ENCODE measurements at regions not wholly inside any gene's neighbourhood (a gene's known extent, or its start where the extent isn't known, plus 50 kb on each side); places are given as distances from the start of the nearest gene placed in this dataset.

DNA sequence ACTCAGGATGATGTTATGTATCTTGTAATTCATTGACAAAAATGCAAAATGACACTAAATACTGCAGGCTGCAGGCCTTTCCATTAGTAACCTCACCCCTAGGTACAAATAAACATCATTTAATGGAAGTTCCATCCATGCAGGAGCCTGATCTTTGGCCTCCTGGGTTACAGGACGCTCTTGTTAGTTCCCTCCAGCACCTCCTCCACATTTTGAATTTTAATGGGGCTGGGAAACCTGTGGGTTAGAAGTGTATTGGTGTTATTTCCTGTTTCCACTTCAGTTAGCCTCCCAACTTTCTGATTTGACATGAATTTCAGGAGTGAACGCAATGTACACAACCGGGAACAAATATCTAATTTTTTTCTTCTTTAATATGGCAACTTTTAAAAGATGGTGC is 237.1 kb upstream of the ARGLU1 start:
- DNase-seq (ENCODE audit: insufficient read length, low spot score), result no peak
- no peak for FAIRE-seq

GRCh38 chr13:106802917-106803316 is 235.0 kb upstream of the ARGLU1 start:
- DNase-seq (ENCODE audit: insufficient read length, low spot score) (no peak), FAIRE-seq (no peak)

DNA sequence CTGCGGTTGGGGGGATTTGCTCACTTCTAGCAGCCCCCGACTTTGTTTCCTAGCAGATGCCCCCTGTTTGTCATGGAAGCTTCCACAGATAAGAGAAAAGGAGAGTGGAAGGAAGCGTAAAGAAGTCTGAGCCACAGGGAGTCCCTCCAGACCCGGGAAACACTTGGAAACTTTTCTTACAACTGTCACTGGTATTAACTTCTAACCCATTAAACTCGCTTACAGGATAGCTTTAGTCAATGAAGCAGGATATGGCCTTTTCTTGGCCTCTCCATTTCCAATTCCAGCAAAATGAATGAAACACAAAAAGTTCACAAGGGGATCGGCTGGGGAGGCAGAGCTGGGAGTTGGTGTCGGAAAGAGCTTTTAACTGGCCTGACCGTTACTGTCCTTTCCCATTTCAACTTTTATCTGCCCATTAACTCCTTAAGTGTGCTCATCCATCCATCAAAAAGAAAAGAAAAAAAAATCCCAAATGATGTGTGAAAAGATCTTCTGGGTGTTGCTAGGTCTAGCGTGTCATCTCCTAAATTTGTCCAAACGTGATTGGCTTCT is 231.9 kb upstream of the ARGLU1 start:
- FAIRE-seq (no peak), DNase-seq (ENCODE audit: insufficient read length, low spot score) (no peak)

- DNase-seq (ENCODE audit: insufficient read length, low spot score) (no peak), FAIRE-seq (no peak)
These were observed 229.2 kb upstream of the ARGLU1 start for GRCh38 chr13:106797081-106797640.

- FAIRE-seq, result no peak
- DNase-seq (ENCODE audit: insufficient read length, low spot score), result no peak
These were observed 228.5 kb upstream of the ARGLU1 start for GRCh38 chr13:106796280-106797047.

GRCh38 chr13:106795847-106796246 is 227.9 kb upstream of the ARGLU1 start:
- DNase-seq (ENCODE audit: insufficient read length, low spot score) (no peak), FAIRE-seq (no peak)

DNA sequence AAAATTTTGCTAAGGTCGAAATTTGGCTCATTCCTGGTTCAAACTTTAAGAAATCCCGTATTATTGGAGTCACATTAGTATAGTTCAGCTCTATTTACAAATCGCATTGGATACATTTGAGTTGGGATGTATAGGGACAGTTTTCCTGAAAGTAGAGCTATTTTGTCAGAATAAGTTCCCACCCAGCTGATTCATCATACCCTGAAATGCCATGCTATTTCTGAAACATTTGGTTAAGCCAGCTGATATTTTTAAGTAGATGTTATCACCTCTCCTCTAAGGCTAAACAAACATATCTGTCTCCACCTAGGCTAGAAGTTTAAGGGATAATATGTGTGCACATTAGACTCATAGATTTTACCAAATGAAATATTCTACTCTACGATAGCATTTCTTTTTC is 226.2 kb upstream of the ARGLU1 start:
- FAIRE-seq, result no peak

DNA sequence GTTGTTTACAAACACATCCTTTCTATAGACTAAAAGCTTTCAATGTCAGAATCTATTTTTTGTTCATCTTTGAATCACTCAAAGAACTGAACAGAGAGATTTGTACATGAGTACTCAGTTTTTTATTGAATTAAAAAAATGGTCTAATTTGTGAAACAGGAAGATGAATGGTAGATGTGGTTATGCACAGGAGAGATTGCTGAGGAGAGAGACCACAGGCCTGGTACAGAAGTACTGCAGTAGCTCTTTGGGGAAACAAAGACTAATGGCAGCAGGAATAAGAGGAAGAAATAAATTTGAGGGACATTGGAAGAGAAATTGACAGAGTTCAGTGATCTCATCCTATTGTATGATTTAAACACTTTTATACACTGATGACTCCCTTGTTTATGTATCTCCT is 222.0 kb upstream of the ARGLU1 start:
- DNase-seq (ENCODE audit: insufficient read length, low spot score), result no peak
- no peak for FAIRE-seq

More for the DNA sequence above, 226.2 kb upstream of the ARGLU1 start:
- no peak for DNase-seq (ENCODE audit: insufficient read length, low spot score)

GRCh38 chr13:106786006-106786563 is 218.1 kb upstream of the ARGLU1 start:
- no peak for DNase-seq (ENCODE audit: insufficient read length, low spot score)
- FAIRE-seq, result no peak

DNA sequence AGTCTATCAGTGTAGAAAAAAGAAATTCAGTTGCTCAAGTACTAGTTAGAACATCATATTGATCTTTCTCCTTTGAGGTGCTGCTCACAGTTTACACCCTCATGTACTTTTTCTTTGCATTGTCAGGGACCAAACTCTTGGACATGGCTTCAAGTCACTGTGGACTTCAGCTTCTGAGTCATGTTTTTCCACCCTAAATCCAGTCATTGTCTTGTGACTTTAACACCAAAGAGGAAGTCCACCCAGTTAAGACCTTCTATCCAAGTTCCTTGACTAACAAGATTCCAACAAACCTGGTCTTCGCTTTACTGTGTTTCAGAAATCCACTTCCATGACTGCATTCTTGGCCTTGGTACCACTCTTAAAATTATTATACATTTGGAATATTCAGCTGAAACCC is 206.7 kb upstream of the ARGLU1 start:
- FAIRE-seq (no peak), DNase-seq (ENCODE audit: insufficient read length, low spot score) (no peak)

DNA sequence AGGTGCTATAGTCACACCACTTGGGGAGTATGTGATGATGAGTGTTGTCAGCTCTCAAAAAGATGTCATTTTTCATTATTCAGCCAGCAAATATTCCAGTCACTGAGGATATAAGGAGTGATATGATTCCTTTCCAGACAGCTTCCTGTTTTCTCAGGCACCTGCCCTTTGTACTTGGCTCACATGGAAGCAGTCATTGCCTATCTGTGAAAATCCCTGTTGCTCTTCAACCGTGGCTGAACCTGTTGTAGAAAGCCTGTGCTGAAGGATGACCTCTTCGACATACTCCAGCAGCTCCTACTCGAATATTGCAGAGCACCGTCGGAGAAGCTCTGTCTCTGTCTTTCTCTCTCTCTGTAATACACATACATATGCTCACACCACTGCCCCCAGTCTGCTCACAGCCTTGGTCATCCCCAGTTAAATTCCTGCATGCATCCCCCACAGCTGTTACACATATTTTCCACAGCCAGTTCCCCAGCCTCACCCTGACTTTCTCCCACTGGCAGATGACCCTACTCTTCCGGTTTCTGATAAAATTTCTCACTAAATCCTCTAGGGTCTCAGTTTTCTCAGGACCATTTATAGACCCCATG is 204.2 kb upstream of the ARGLU1 start:
- FAIRE-seq (no peak), DNase-seq (ENCODE audit: insufficient read length, low spot score) (no peak)

DNA sequence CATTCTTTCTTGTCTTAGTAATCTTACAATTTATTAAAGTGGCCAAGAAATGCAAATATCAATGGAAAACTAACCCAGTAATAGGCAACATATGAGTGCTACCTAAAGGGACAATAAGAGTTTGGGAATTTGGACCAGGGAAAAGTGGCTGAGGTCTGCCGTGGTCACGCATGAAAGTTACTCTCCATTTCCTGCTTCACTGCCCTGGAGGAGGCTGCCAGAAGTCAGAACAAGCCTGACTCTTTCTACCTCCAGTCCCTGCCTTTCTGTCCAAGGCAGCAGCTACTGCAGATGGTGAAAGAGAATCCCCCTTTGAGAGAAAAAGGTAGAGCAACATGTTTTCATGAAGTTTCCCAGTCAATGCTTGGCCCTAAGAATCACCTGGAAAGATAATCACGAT is 201.1 kb upstream of the ARGLU1 start:
- no peak for DNase-seq (ENCODE audit: insufficient read length, low spot score)
- no peak for FAIRE-seq

- FAIRE-seq (no peak), DNase-seq (ENCODE audit: insufficient read length, low spot score) (no peak)
These were observed 194.8 kb upstream of the ARGLU1 start for GRCh38 chr13:106762708-106763107.

- DNase-seq (ENCODE audit: insufficient read length, low spot score) (no peak), FAIRE-seq (no peak)
These were observed 188.5 kb upstream of the ARGLU1 start for GRCh38 chr13:106756446-106756845.

GRCh38 chr13:106755542-106755941 is 187.6 kb upstream of the ARGLU1 start:
- FAIRE-seq, result no peak

DNA sequence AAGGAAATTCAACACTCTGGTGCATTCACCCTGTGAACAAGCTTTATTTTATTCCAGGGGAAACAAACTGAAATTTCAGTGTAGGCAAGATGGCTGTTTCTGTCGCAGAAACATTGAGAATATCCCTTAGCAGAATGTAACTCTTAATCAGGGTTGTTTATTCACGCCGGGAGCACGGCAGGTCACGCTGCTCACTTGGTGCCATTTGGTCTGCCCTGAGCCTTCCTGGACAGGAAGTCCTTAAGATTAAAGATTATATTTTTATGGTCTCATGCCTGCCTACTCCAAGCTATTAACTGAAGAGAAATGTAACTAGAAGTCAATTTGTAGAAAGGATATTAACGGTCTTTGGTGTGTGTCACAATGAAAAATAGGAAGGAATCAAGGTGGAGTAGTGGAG is 185.3 kb upstream of the ARGLU1 start:
- FAIRE-seq (no peak), DNase-seq (ENCODE audit: insufficient read length, low spot score) (no peak)

More at GRCh38 chr13:106755542-106755941, 187.6 kb upstream of the ARGLU1 start:
- DNase-seq (ENCODE audit: insufficient read length, low spot score), result no peak

DNA sequence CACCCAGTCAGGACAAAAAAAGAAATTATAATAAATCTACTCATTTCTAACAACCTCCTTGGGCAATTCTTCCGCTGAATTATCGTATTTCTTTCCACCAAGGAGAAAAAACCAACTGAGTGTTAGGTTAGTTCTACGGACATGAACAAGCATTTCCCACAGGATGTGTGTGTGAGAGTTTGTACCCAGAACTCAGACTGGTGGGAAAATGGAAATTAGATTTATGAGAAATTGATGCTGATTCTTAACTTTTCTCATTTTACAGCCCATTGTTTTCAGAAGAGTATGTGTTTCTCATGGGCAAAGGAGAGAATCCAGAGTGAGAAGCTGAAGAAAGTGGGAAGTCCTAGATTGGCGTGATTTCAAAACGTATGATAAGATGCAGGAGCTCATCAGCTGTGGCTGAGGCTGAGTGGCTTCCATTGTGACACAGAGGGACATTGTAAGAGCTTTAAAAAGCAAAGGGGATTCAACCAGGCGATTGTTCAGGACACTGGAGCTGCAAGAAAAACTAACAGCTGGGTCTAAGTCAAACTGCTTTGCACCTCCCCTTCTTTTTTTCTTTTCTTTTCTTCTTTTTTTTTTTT is 184.7 kb upstream of the ARGLU1 start:
- FAIRE-seq, result no peak
- DNase-seq (ENCODE audit: insufficient read length, low spot score), result no peak

DNA sequence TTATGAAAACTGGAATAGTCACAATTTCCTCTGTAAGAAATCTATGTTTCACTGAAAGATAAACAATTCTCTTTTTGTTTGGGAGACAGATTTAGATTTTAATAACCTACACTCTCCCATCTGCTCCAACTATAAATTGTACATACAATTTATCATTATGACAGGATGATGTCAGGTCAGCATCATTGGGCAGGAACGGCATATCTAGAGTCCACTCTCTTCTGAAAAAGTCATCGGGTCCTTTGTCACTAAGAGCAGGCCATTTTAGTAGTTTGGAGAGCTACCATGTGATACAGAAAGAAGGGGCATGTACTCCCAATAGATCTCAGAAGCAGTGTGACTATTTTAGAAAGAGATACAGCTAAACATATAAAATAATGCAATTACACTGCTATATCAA is 180.8 kb upstream of the ARGLU1 start:
- no peak for DNase-seq (ENCODE audit: insufficient read length, low spot score)
- FAIRE-seq, result no peak

DNA sequence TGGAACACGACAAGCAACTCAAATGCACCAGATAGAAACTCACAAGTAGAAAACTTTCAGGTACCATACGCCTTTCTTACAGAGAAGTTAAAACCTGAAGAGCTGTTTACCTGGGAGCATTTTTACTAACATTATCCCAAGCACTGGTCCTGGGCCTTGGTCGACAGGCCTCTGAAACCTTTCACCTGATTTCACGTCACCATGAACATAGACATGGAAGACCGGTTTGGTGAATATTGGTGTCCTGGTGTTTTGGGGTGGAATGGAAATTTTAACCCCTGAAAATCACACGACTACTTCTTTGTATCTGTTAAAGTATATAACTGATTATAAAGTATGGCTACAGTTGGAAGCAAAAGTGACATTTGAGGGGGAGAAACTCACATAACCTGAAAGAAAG is 176.6 kb upstream of the ARGLU1 start:
- DNase-seq (ENCODE audit: insufficient read length, low spot score) (no peak), FAIRE-seq (no peak)

- DNase-seq (ENCODE audit: insufficient read length, low spot score) (no peak), FAIRE-seq (no peak)
These were observed 170.3 kb upstream of the ARGLU1 start for GRCh38 chr13:106738186-106738678.

GRCh38 chr13:106736941-106737340 is 169.0 kb upstream of the ARGLU1 start:
- DNase-seq (ENCODE audit: insufficient read length, low spot score) (no peak), FAIRE-seq (no peak)

Data from GM19239 (cell line).